ENCODE measurements at regions not wholly inside any gene's neighbourhood (a gene's known extent, or its start where the extent isn't known, plus 50 kb on each side); places are given as distances from the start of the nearest gene placed in this dataset.
A peak's percentile ranks its signal among the peaks of the same experiment; 100 is the strongest.

GRCh38 chr1:244224487-244225430, 173.7 kb downstream of the ZBTB18 start:
- DNase-seq (peak in 1 of 2 donors; percentile 44), ATAC-seq (peak in 1 of 4 donors; percentile 40)
- no peaks in the 10 kb centered on the region for H3K36me3 ChIP-seq (ENCODE audit: insufficient read depth in 1 of 2, low read depth in 1 of 2)
- no peak for TF ChIP-seq CTCF (IDR thresholded peaks at IDR 0.05)
- intact Hi-C loops (cut with DNase I), result no loop called here
- H3K27me3 ChIP-seq (ENCODE audit: insufficient read depth in 3 of 3, low read length in 2 of 3), result no peaks in the 10 kb centered on the region
- H3K9me3 ChIP-seq, result no peaks in the 10 kb centered on the region
- no peaks in the 10 kb centered on the region for H3K4me1 ChIP-seq
- H3K4me3 ChIP-seq, result no peak overlapping the region
- WGBS, 3 donors, result 85 to 93% (median 88%) methylated on average over 11 of the region's 11 CpGs
- no peak overlapping the region for H3K27ac ChIP-seq

DNA sequence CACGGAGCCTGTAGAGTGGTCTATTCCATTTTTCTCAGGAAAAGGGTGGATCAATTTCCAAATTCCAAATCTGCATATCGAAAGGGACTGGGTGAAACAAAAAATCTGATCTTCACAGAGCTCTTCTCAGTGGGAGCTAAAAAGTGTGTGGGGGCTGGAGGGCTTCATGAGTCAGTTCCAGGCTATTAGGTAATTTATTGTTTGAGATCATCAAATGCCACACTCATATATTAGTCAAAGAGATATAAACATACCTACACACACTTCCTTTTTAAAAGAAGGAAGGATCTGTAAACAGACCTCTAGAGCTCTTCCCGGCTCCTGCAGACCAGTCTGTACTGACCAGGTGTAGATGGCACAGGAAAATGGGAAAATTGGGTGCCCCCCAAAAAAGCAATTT, 175.4 kb downstream of the ZBTB18 start:
- Histone ChIP-seq H3K4me3 (no peak overlapping the region), H3K27ac (no peak overlapping the region), H3K27me3 (ENCODE audit: insufficient read depth in 3 of 3, low read length in 2 of 3) (no peaks in the 10 kb centered on the region), H3K36me3 (ENCODE audit: insufficient read depth in 1 of 2, low read depth in 1 of 2) (no peaks in the 10 kb centered on the region), H3K4me1 (peaks cover 8% of the 10 kb centered on the region), H3K9me3 (no peaks in the 10 kb centered on the region)
- 92 to 93% (median 92%) methylated on average over 3 of the region's 3 CpGs for WGBS, 3 donors
- DNase-seq (no peak), ATAC-seq (no peak)
- intact Hi-C loops (cut with DNase I), result no loop called here
- no peak for TF ChIP-seq CTCF (IDR thresholded peaks at IDR 0.05)

DNA sequence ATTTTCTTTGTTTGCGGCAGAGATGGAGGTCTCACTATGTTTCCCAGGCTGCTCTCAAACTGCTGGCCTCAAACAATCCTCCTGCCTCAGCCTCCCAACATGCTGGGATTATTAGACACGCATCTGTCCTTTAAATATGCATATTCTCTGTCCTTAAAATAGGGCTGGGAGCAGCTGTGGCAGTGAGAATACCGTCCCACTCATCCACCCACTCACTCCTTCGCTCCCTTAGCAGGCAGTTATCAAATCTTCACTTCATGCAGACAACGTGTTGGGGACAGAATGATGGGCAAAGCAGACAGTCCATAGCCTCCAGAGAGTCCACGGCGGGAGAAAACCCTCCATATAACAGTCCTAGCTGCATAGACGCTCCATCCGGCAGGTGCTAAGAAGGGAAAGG, 179.4 kb downstream of the ZBTB18 start:
- no peak for TF ChIP-seq CTCF (IDR thresholded peaks at IDR 0.05)
- peak overlapping the region; percentile 89 for H3K27ac ChIP-seq
- ATAC-seq, result no peak
- DNase-seq, result no peak
- peaks cover 20% of the 10 kb centered on the region for H3K4me1 ChIP-seq
- 79 to 86% (median 81%) methylated on average over 9 of the region's 9 CpGs for WGBS, 3 donors
- H3K9me3 ChIP-seq, result no peaks in the 10 kb centered on the region
- intact Hi-C loops (cut with DNase I), result loop anchor here (5.0 kb wide), 2 partner anchors 73 to 183 kb away; no protein-coding TSS in a partner anchor
- no peak overlapping the region for H3K4me3 ChIP-seq
- no peaks in the 10 kb centered on the region for H3K27me3 ChIP-seq (ENCODE audit: insufficient read depth in 3 of 3, low read length in 2 of 3)
- no peaks in the 10 kb centered on the region for H3K36me3 ChIP-seq (ENCODE audit: insufficient read depth in 1 of 2, low read depth in 1 of 2)

DNA sequence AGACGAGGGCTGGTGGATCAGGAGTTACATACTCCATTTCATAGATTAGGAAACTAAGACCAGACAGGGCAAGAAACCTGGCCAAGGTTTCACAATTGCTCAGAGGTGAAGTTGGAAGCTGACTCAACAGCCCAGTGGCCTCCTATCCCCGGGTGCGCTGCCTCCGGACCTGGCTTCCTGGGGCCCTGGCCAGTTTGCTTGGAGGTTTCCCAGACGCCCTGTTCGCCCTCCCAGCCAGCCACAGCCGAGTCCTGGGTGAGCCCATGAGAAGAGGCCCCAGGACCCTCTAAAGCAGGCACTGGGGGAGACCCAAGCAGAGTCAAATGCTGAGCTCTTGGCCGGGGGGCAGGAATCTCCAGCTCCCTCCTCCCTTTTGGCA, 180.1 kb downstream of the ZBTB18 start:
- Histone ChIP-seq H3K4me3 (peak overlapping the region; percentile 52), H3K4me1 (peaks cover 20% of the 10 kb centered on the region), H3K27ac (peak overlapping the region; percentile 89), H3K36me3 (ENCODE audit: insufficient read depth in 1 of 2, low read depth in 1 of 2) (no peaks in the 10 kb centered on the region), H3K9me3 (no peaks in the 10 kb centered on the region), H3K27me3 (ENCODE audit: insufficient read depth in 3 of 3, low read length in 2 of 3) (no peaks in the 10 kb centered on the region)
- DNase-seq (peak; percentile 55 to 78), ATAC-seq (peak; percentile 68 to 84 (median 78))
- intact Hi-C loops (cut with DNase I), result loop anchor here (1.0 to 5.0 kb wide), 3 partner anchors 17 to 184 kb away; no protein-coding TSS in a partner anchor
- WGBS, 3 donors, result 13 to 32% (median 18%) methylated on average over 8 of the region's 8 CpGs
- TF ChIP-seq CTCF (IDR thresholded peaks at IDR 0.05), result no peak
